ENCODE measurements at regions not wholly inside any gene's neighbourhood (a gene's known extent, or its start where the extent isn't known, plus 50 kb on each side); places are given as distances from the start of the nearest gene placed in this dataset.

GRCh38 chr5:171633776-171634470, 151.7 kb upstream of the SMIM23 start:
- Mint-ChIP-seq H3K9me3 (no peaks in the 10 kb centered on the region), H3K4me1 (peaks cover 31% of the 10 kb centered on the region), H3K27me3 (ENCODE audit: low read depth, poor library complexity) (peaks cover 23% of the 10 kb centered on the region), H3K27ac (no peak overlapping the region), H3K4me3 (no peak overlapping the region), H3K36me3 (ENCODE audit: low read depth) (no peaks in the 10 kb centered on the region)
- no peak for DNase-seq
- TF ChIP-seq CTCF (IDR thresholded peaks at IDR 0.05): no peak

GRCh38 chr5:171634511-171634910, 151.1 kb upstream of the SMIM23 start:
- Mint-ChIP-seq H3K4me1 (peaks cover 30% of the 10 kb centered on the region), H3K4me3 (no peak overlapping the region), H3K36me3 (ENCODE audit: low read depth) (no peaks in the 10 kb centered on the region), H3K27me3 (ENCODE audit: low read depth, poor library complexity) (peaks cover 23% of the 10 kb centered on the region), H3K27ac (no peak overlapping the region), H3K9me3 (no peaks in the 10 kb centered on the region)
- TF ChIP-seq CTCF (IDR thresholded peaks at IDR 0.05): no peak
- DNase-seq: no peak

GRCh38 chr5:171635028-171635427, 150.6 kb upstream of the SMIM23 start:
- TF ChIP-seq CTCF (IDR thresholded peaks at IDR 0.05): no peak
- H3K4me3 Mint-ChIP-seq: no peak overlapping the region
- H3K27ac Mint-ChIP-seq: no peak overlapping the region
- H3K9me3 Mint-ChIP-seq: no peaks in the 10 kb centered on the region
- no peak for DNase-seq
- H3K4me1 Mint-ChIP-seq: peaks cover 29% of the 10 kb centered on the region
- peaks cover 21% of the 10 kb centered on the region for H3K27me3 Mint-ChIP-seq (ENCODE audit: low read depth, poor library complexity)
- no peaks in the 10 kb centered on the region for H3K36me3 Mint-ChIP-seq (ENCODE audit: low read depth)

- Mint-ChIP-seq H3K4me1 (peaks cover 29% of the 10 kb centered on the region), H3K27ac (no peak overlapping the region), H3K36me3 (ENCODE audit: low read depth) (no peaks in the 10 kb centered on the region), H3K27me3 (ENCODE audit: low read depth, poor library complexity) (peaks cover 24% of the 10 kb centered on the region), H3K9me3 (no peaks in the 10 kb centered on the region), H3K4me3 (no peak overlapping the region)
- DNase-seq: no peak
- no peak for TF ChIP-seq CTCF (IDR thresholded peaks at IDR 0.05)
These were observed 149.9 kb upstream of the SMIM23 start for GRCh38 chr5:171635561-171636245.

- Mint-ChIP-seq H3K27me3 (ENCODE audit: low read depth, poor library complexity) (peaks cover 21% of the 10 kb centered on the region), H3K4me3 (no peak overlapping the region), H3K27ac (no peak overlapping the region), H3K9me3 (no peaks in the 10 kb centered on the region), H3K4me1 (peaks cover 32% of the 10 kb centered on the region), H3K36me3 (ENCODE audit: low read depth) (no peaks in the 10 kb centered on the region)
- no peak for DNase-seq
- TF ChIP-seq CTCF (IDR thresholded peaks at IDR 0.05): no peak
These were observed 147.8 kb upstream of the SMIM23 start for GRCh38 chr5:171637811-171638210.

GRCh38 chr5:171639205-171639621, 146.4 kb upstream of the SMIM23 start:
- no peak for TF ChIP-seq CTCF (IDR thresholded peaks at IDR 0.05)
- H3K27me3 Mint-ChIP-seq (ENCODE audit: low read depth, poor library complexity): peaks cover 23% of the 10 kb centered on the region
- H3K4me3 Mint-ChIP-seq: no peak overlapping the region
- H3K27ac Mint-ChIP-seq: no peak overlapping the region
- no peaks in the 10 kb centered on the region for H3K9me3 Mint-ChIP-seq
- peaks cover 41% of the 10 kb centered on the region for H3K4me1 Mint-ChIP-seq
- DNase-seq: no peak
- H3K36me3 Mint-ChIP-seq (ENCODE audit: low read depth): no peaks in the 10 kb centered on the region
